ENCODE measurements at regions not wholly inside any gene's neighbourhood (a gene's known extent, or its start where the extent isn't known, plus 50 kb on each side); places are given as distances from the start of the nearest gene placed in this dataset.

DNA sequence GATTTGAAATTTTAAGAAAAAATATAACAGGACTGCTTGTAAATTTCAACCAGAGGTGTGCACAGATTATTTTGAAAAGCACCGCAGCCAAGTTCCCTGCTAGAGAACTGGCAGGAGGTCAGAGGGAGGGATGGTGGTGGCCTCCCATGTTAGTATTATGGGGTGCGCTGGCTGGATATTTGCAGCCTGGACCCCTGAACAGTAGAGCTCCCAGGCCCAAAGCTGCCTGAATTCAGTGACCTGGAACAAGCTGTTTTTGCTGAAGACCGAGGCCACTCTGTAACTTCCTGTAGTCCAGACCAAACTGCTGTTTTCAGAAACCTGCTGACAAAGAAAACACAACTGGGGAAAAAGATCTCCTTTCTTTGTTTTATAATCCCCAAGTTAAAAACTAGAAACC, 314.3 kb downstream of the TNS1 start:
- Mint-ChIP-seq H3K27me3 (no peaks in the 10 kb centered on the region), H3K9me3 (ENCODE audit: low read depth) (no peaks in the 10 kb centered on the region), H3K27ac (no peak overlapping the region), H3K4me1 (ENCODE audit: low read depth) (no peaks in the 10 kb centered on the region), H3K36me3 (no peaks in the 10 kb centered on the region), H3K4me3 (no peak overlapping the region)

GRCh38 chr2:217687771-217688170, 315.0 kb downstream of the TNS1 start:
- Mint-ChIP-seq H3K4me3 (no peak overlapping the region), H3K36me3 (no peaks in the 10 kb centered on the region), H3K27me3 (no peaks in the 10 kb centered on the region)

GRCh38 chr2:217685255-217685605, 317.6 kb downstream of the TNS1 start:
- Mint-ChIP-seq H3K4me1 (ENCODE audit: low read depth) (no peaks in the 10 kb centered on the region), H3K27me3 (no peaks in the 10 kb centered on the region), H3K27ac (no peak overlapping the region), H3K4me3 (no peak overlapping the region), H3K36me3 (peaks cover 4% of the 10 kb centered on the region), H3K9me3 (ENCODE audit: low read depth) (no peaks in the 10 kb centered on the region)

More at GRCh38 chr2:217687771-217688170, 315.0 kb downstream of the TNS1 start:
- Mint-ChIP-seq H3K4me1 (ENCODE audit: low read depth) (no peaks in the 10 kb centered on the region), H3K9me3 (ENCODE audit: low read depth) (no peaks in the 10 kb centered on the region), H3K27ac (no peak overlapping the region)

- Mint-ChIP-seq H3K27ac (no peak overlapping the region), H3K9me3 (ENCODE audit: low read depth) (peaks cover 2% of the 10 kb centered on the region), H3K27me3 (no peaks in the 10 kb centered on the region), H3K36me3 (peaks cover 4% of the 10 kb centered on the region), H3K4me1 (ENCODE audit: low read depth) (no peaks in the 10 kb centered on the region), H3K4me3 (no peak overlapping the region)
Measured at GRCh38 chr2:217684431-217685254, 318.2 kb downstream of the TNS1 start.

GRCh38 chr2:217683106-217683870, 319.5 kb downstream of the TNS1 start:
- peaks cover 7% of the 10 kb centered on the region for H3K36me3 Mint-ChIP-seq
- no peaks in the 10 kb centered on the region for H3K27me3 Mint-ChIP-seq
- peaks cover 10% of the 10 kb centered on the region for H3K9me3 Mint-ChIP-seq (ENCODE audit: low read depth)
- no peak overlapping the region for H3K27ac Mint-ChIP-seq
- no peak overlapping the region for H3K4me3 Mint-ChIP-seq
- H3K4me1 Mint-ChIP-seq (ENCODE audit: low read depth) = no peaks in the 10 kb centered on the region

DNA sequence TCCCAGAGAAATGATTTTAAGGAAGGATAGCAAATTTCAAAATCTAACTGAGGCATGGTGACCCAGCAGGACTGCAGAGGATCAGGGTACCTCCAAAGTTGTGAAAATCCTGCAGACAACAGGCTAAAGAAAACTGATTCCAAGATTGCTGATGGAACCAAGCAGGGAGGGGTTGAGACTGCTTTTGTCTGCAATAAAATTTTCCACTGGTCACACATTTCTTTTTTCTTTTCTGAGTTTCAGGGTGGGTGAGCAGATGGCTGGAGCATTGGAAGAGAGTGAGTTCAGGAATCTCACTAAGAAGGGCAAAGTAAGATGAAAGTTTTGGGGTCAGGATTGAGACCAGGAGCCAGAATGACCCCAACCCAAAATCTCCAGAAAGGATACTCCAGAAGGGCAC, 321.0 kb downstream of the TNS1 start:
- H3K36me3 Mint-ChIP-seq = peaks cover 7% of the 10 kb centered on the region
- no peak overlapping the region for H3K4me3 Mint-ChIP-seq
- H3K9me3 Mint-ChIP-seq (ENCODE audit: low read depth) = peaks cover 10% of the 10 kb centered on the region
- H3K4me1 Mint-ChIP-seq (ENCODE audit: low read depth) = no peaks in the 10 kb centered on the region
- H3K27me3 Mint-ChIP-seq = no peaks in the 10 kb centered on the region
- no peak overlapping the region for H3K27ac Mint-ChIP-seq

DNA sequence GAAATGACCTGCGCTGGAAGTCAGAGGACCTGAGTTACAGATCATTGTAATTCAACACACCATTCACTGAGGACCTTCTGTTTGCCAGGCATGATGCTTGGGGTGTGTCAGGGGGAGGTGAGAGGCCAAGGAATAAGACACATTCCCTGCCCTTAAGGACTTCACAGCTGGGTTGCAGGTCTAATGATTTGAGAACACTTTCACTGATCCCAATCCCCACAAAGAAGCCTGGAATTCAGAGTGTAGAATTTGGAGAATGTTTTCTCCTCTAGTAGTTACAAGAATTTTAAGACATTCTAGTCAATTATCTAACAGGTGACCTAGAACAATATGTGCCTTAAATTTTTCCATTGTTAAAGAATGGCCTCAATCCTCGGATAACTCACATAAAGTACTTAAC, 322.4 kb downstream of the TNS1 start:
- Mint-ChIP-seq H3K4me3 (no peak overlapping the region), H3K9me3 (ENCODE audit: low read depth) (peaks cover 10% of the 10 kb centered on the region), H3K27ac (no peak overlapping the region), H3K36me3 (peaks cover 7% of the 10 kb centered on the region), H3K27me3 (no peaks in the 10 kb centered on the region), H3K4me1 (ENCODE audit: low read depth) (no peaks in the 10 kb centered on the region)

DNA sequence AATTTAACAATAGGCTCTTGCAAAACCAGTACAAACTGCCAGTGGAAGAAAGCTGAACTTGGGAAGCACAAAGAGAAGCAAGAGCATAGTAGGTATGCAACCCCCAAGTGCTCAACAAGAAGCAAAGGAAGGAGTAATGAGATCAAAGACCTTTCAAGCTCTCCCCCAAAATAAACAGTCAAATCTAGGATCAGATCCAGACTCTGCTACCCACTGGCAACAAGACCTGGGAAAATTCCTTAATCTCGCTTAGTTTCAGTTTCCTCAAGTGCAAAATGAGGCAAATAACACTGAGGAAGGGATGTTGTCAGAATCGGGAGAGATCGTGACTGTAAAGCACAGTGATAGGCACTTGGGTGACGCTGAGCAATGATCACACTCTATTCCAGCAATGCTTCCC, 329.2 kb downstream of the TNS1 start:
- no peak overlapping the region for H3K27ac Mint-ChIP-seq
- H3K27me3 Mint-ChIP-seq = no peaks in the 10 kb centered on the region
- no peak overlapping the region for H3K4me3 Mint-ChIP-seq
- no peaks in the 10 kb centered on the region for H3K4me1 Mint-ChIP-seq (ENCODE audit: low read depth)
- no peaks in the 10 kb centered on the region for H3K9me3 Mint-ChIP-seq (ENCODE audit: low read depth)
- no peaks in the 10 kb centered on the region for H3K36me3 Mint-ChIP-seq

- Mint-ChIP-seq H3K36me3 (no peaks in the 10 kb centered on the region), H3K4me3 (no peak overlapping the region), H3K4me1 (ENCODE audit: low read depth) (no peaks in the 10 kb centered on the region), H3K9me3 (ENCODE audit: low read depth) (no peaks in the 10 kb centered on the region), H3K27ac (no peak overlapping the region), H3K27me3 (no peaks in the 10 kb centered on the region)
Measured at GRCh38 chr2:217672472-217672871, 330.3 kb downstream of the TNS1 start.

DNA sequence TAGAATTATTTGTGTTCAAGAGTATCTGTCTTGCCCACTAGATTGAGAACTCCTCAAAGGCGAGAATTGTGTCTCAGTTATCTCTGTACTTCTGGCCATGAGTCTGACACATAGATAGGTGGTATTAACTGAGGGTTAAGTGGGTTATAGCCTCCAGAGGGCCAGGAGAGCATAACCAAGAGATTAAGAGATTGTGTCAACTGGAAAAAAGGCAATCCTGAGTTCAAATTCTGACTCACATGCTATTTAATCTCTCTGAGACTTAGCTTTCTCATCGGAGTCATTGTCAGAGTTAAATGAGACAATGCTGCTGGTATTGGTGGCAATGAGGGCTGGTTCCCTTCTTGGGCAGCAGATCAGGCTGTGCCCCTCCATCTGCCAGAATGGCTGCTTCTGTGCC, 330.9 kb downstream of the TNS1 start:
- no peak overlapping the region for H3K27ac Mint-ChIP-seq
- no peak overlapping the region for H3K4me3 Mint-ChIP-seq

GRCh38 chr2:217671075-217671474, 331.7 kb downstream of the TNS1 start:
- no peaks in the 10 kb centered on the region for H3K36me3 Mint-ChIP-seq
- H3K4me3 Mint-ChIP-seq = no peak overlapping the region
- H3K9me3 Mint-ChIP-seq (ENCODE audit: low read depth) = no peaks in the 10 kb centered on the region
- no peaks in the 10 kb centered on the region for H3K4me1 Mint-ChIP-seq (ENCODE audit: low read depth)
- H3K27me3 Mint-ChIP-seq = no peaks in the 10 kb centered on the region
- no peak overlapping the region for H3K27ac Mint-ChIP-seq

More for the DNA sequence above, 330.9 kb downstream of the TNS1 start:
- Mint-ChIP-seq H3K9me3 (ENCODE audit: low read depth) (no peaks in the 10 kb centered on the region), H3K36me3 (no peaks in the 10 kb centered on the region), H3K4me1 (ENCODE audit: low read depth) (no peaks in the 10 kb centered on the region), H3K27me3 (no peaks in the 10 kb centered on the region)

GRCh38 chr2:217669831-217670230, 333.0 kb downstream of the TNS1 start:
- no peaks in the 10 kb centered on the region for H3K27me3 Mint-ChIP-seq
- no peak overlapping the region for H3K4me3 Mint-ChIP-seq
- no peaks in the 10 kb centered on the region for H3K4me1 Mint-ChIP-seq (ENCODE audit: low read depth)
- H3K9me3 Mint-ChIP-seq (ENCODE audit: low read depth) = no peaks in the 10 kb centered on the region
- no peak overlapping the region for H3K27ac Mint-ChIP-seq
- peaks cover 2% of the 10 kb centered on the region for H3K36me3 Mint-ChIP-seq

GRCh38 chr2:217667512-217667911, 335.3 kb downstream of the TNS1 start:
- Mint-ChIP-seq H3K9me3 (ENCODE audit: low read depth) (no peaks in the 10 kb centered on the region), H3K4me3 (no peak overlapping the region), H3K4me1 (ENCODE audit: low read depth) (no peaks in the 10 kb centered on the region), H3K27ac (no peak overlapping the region), H3K36me3 (peaks cover 5% of the 10 kb centered on the region), H3K27me3 (no peaks in the 10 kb centered on the region)

GRCh38 chr2:217667035-217667434, 335.8 kb downstream of the TNS1 start:
- H3K9me3 Mint-ChIP-seq (ENCODE audit: low read depth) = no peaks in the 10 kb centered on the region
- no peak overlapping the region for H3K27ac Mint-ChIP-seq
- H3K36me3 Mint-ChIP-seq = peaks cover 5% of the 10 kb centered on the region
- H3K4me1 Mint-ChIP-seq (ENCODE audit: low read depth) = peaks cover under 1% of the 10 kb centered on the region
- H3K4me3 Mint-ChIP-seq = no peak overlapping the region
- H3K27me3 Mint-ChIP-seq = no peaks in the 10 kb centered on the region

GRCh38 chr2:217666338-217666737, 336.5 kb downstream of the TNS1 start:
- Mint-ChIP-seq H3K36me3 (peaks cover 5% of the 10 kb centered on the region), H3K4me1 (ENCODE audit: low read depth) (peaks cover 7% of the 10 kb centered on the region), H3K27me3 (no peaks in the 10 kb centered on the region), H3K9me3 (ENCODE audit: low read depth) (no peaks in the 10 kb centered on the region), H3K4me3 (no peak overlapping the region), H3K27ac (no peak overlapping the region)
